ENCODE measurements at regions not wholly inside any gene's neighbourhood (a gene's known extent, or its start where the extent isn't known, plus 50 kb on each side); places are given as distances from the start of the nearest gene placed in this dataset.

GRCh38 chr12:9328065-9328464, 119.9 kb upstream of the PZP start:
- no peak for TF ChIP-seq POLR2AphosphoS5 (IDR thresholded peaks at IDR 0.05)
- no peak for TF ChIP-seq POLR2A (IDR thresholded peaks at IDR 0.05)
